WTC11 (cell line): ENCODE measurements at regions not wholly inside any gene's neighbourhood (a gene's known extent, or its start where the extent isn't known, plus 50 kb on each side); places are given as distances from the start of the nearest gene placed in this dataset.
A peak's percentile ranks its signal among the peaks of the same experiment; 100 is the strongest.

Experiments
- ATAC-seq: fragments of 200-7000 bp; cut with Tn5 transposase; 2 replicates; pipeline ENCODE4 v1.10.0; 2021; ENCODE audit warnings: mild to moderate bottlenecking, moderate library complexity
- CTCF ChIA-PET: fragments of 300-600 bp; sonication (Branson Sonifier 250); formaldehyde crosslinking; loops from one replicate; lab custom pipeline; 2021; ENCODE audit warnings: antibody characterized with exemption; lab: Charles Lee
- POLR2A ChIA-PET: fragments of 350-600 bp; sonication (Branson Sonifier 250); formaldehyde crosslinking; loops from one replicate; lab custom pipeline; 2021; ENCODE audit warnings: antibody characterized with exemption; lab: Charles Lee
- DNase-seq: peaks from one replicate; pipeline ENCODE4 v3.0.0; 2021; ENCODE audit warnings: low spot score
- H3K27ac Mint-ChIP-seq: 2 replicates; pipeline ENCODE4 v1.8.0; 2021; ENCODE audit warnings: mixed read lengths
- H3K27me3 Mint-ChIP-seq: 2 replicates; pipeline ENCODE4 v1.8.0; 2021; ENCODE audit warnings: low read depth, mild to moderate bottlenecking, moderate library complexity, mixed read lengths
- H3K36me3 Mint-ChIP-seq: 2 replicates; pipeline ENCODE4 v1.8.0; 2021; ENCODE audit warnings: mixed read lengths
- H3K4me1 Mint-ChIP-seq: 2 replicates; pipeline ENCODE4 v1.8.0; 2022; ENCODE audit warnings: mixed read lengths
- H3K4me3 Mint-ChIP-seq: 2 replicates; pipeline ENCODE4 v1.8.0; 2021; ENCODE audit warnings: mild to moderate bottlenecking, moderate library complexity, mixed read lengths
- H3K9me3 Mint-ChIP-seq: 2 replicates; pipeline ENCODE4 v1.8.0; 2021; ENCODE audit warnings: mixed read lengths
- CBFB ChIP-seq: sonication (generic); formaldehyde crosslinking; IDR thresholded peaks from 2 replicates; pipeline ENCODE4 v1.8.1; 2022; ENCODE audit warnings: mild to moderate bottlenecking, low read depth, missing genetic modification reagents
- ELF4 ChIP-seq: sonication (generic); formaldehyde crosslinking; IDR thresholded peaks from 2 replicates; pipeline ENCODE4 v1.8.1; 2022; ENCODE audit warnings: low read depth, mild to moderate bottlenecking, moderate library complexity, missing genetic modification reagents
- EMX1 ChIP-seq: fragments of 250-450 bp; sonication (Bioruptor Pico); IDR thresholded peaks from 2 replicates; pipeline ENCODE4 v1.8.0; 2021; ENCODE audit warnings: mild to moderate bottlenecking
- ETV6 ChIP-seq: sonication (generic); formaldehyde crosslinking; IDR thresholded peaks from 2 replicates; pipeline ENCODE4 v1.8.1; 2022; ENCODE audit warnings: mild to moderate bottlenecking, missing genetic modification reagents
- GABPB1 ChIP-seq: sonication (generic); formaldehyde crosslinking; IDR thresholded peaks from 2 replicates; pipeline ENCODE4 v1.8.1; 2023; ENCODE audit warnings: mild to moderate bottlenecking, missing genetic modification reagents
- KAT7 ChIP-seq: sonication (generic); formaldehyde crosslinking; IDR thresholded peaks from 2 replicates; pipeline ENCODE4 v1.8.1; 2023; ENCODE audit warnings: missing genetic modification reagents, mild to moderate bottlenecking, borderline replicate concordance
- NFYB ChIP-seq: sonication (generic); formaldehyde crosslinking; conservative IDR thresholded peaks from 2 replicates; pipeline ENCODE4 v1.8.0; 2022; ENCODE audit warnings: low read depth, missing genetic modification reagents
- NR1H2 ChIP-seq: sonication (generic); formaldehyde crosslinking; IDR thresholded peaks from 2 replicates; pipeline ENCODE4 v1.9.0; 2021; ENCODE audit warnings: mild to moderate bottlenecking, moderate library complexity, missing genetic modification reagents
- PRRX2 ChIP-seq: fragments of 250-450 bp; sonication (Bioruptor Pico); IDR thresholded peaks from 2 replicates; pipeline ENCODE4 v1.8.0; 2021; ENCODE audit warnings: mild to moderate bottlenecking
- SOX15 ChIP-seq: fragments of 250-450 bp; sonication (Bioruptor Pico); IDR thresholded peaks from 2 replicates; pipeline ENCODE4 v1.9.0; 2021; ENCODE audit warnings: mild to moderate bottlenecking
- TCF7 ChIP-seq: sonication (generic); formaldehyde crosslinking; IDR thresholded peaks from 2 replicates; pipeline ENCODE4 v1.8.0; 2022; ENCODE audit warnings: mild to moderate bottlenecking, low read depth, missing genetic modification reagents, moderate library complexity
- ZNF138 ChIP-seq: sonication (generic); formaldehyde crosslinking; conservative IDR thresholded peaks from 2 replicates; pipeline ENCODE4 v1.8.1; 2022; ENCODE audit warnings: mild to moderate bottlenecking, moderate library complexity, missing genetic modification reagents
- ZNF219 ChIP-seq: sonication (generic); formaldehyde crosslinking; IDR thresholded peaks from 2 replicates; pipeline ENCODE4 v1.8.0; 2023; ENCODE audit warnings: missing genetic modification reagents, mild to moderate bottlenecking, borderline replicate concordance
- ZNF232 ChIP-seq: sonication (generic); formaldehyde crosslinking; IDR thresholded peaks from 2 replicates; pipeline ENCODE4 v1.8.0; 2022; ENCODE audit warnings: mild to moderate bottlenecking, missing genetic modification reagents
- ZNF317 ChIP-seq: sonication (generic); formaldehyde crosslinking; IDR thresholded peaks from 2 replicates; pipeline ENCODE4 v1.8.1; 2023; ENCODE audit warnings: low read depth, mild to moderate bottlenecking, moderate library complexity, missing genetic modification reagents, borderline replicate concordance
- ZNF416 ChIP-seq: fragments of 250-450 bp; sonication (Bioruptor Pico); IDR thresholded peaks from 2 replicates; pipeline ENCODE4 v1.9.0; 2021; ENCODE audit warnings: mild to moderate bottlenecking, inconsistent platforms
- TF ChIP-seq, protein P1 (sequence below): sonication (generic); formaldehyde crosslinking; IDR thresholded peaks from 2 replicates; pipeline ENCODE4 v1.8.1; 2022; ENCODE audit warnings: missing genetic modification reagents, borderline replicate concordance
- TF ChIP-seq, protein P2 (sequence below): sonication (generic); formaldehyde crosslinking; IDR thresholded peaks from 2 replicates; pipeline ENCODE4 v1.8.1; 2022; ENCODE audit warnings: low read depth, mild to moderate bottlenecking, moderate library complexity, missing genetic modification reagents, borderline replicate concordance
- TF ChIP-seq, protein P3 (sequence below): sonication (generic); formaldehyde crosslinking; IDR thresholded peaks from 2 replicates; pipeline ENCODE4 v1.8.0; 2023; ENCODE audit warnings: missing genetic modification reagents
- TF ChIP-seq, protein P4 (sequence below): fragments of 250-450 bp; sonication (Bioruptor Pico); IDR thresholded peaks from 2 replicates; pipeline ENCODE4 v1.9.0; 2021; ENCODE audit warnings: mild to moderate bottlenecking
- TF ChIP-seq, protein P5 (sequence below): fragments of 250-450 bp; sonication (Bioruptor Pico); IDR thresholded peaks from 2 replicates; pipeline ENCODE4 v1.9.0; 2021; ENCODE audit warnings: moderate library complexity, mild to moderate bottlenecking, inconsistent platforms, borderline replicate concordance
- TF ChIP-seq, protein P6 (sequence below): sonication (generic); formaldehyde crosslinking; IDR thresholded peaks from 2 replicates; pipeline ENCODE4 v1.8.0; 2022; ENCODE audit warnings: mild to moderate bottlenecking, missing genetic modification reagents
- TF ChIP-seq, protein P7 (sequence below): fragments of 250-450 bp; sonication (Bioruptor Pico); IDR thresholded peaks from 2 replicates; pipeline ENCODE4 v1.8.0; 2021; ENCODE audit warnings: mild to moderate bottlenecking

DNA sequence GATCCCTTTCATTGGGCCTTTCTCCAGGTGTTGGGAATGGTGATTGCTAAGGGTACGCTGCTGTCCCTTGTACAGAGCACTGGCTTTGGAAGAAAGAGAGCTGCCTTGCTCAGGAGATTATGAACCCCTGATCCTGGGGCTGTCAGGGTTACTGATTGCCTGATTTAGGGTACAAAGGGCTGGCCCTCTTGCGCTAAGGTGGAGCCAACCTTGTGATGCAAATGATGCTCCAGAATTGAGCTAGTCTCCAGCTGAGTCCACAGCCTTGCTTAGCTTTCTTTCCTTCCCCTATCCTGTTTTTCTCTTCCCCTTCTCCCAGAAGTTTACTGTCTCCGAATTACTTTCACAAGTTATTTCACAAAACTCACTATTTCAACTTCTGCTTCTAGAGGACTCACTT, 334.7 kb downstream of the AMY1C start:
- H3K27me3 Mint-ChIP-seq: no peaks in the 10 kb centered on the region
- DNase-seq (peak; percentile 12), ATAC-seq (peak; percentile 95)
- peaks cover 21% of the 10 kb centered on the region for H3K4me1 Mint-ChIP-seq
- no peak overlapping the region for H3K4me3 Mint-ChIP-seq
- no peaks in the 10 kb centered on the region for H3K36me3 Mint-ChIP-seq
- TF ChIP-seq, protein P1, sequence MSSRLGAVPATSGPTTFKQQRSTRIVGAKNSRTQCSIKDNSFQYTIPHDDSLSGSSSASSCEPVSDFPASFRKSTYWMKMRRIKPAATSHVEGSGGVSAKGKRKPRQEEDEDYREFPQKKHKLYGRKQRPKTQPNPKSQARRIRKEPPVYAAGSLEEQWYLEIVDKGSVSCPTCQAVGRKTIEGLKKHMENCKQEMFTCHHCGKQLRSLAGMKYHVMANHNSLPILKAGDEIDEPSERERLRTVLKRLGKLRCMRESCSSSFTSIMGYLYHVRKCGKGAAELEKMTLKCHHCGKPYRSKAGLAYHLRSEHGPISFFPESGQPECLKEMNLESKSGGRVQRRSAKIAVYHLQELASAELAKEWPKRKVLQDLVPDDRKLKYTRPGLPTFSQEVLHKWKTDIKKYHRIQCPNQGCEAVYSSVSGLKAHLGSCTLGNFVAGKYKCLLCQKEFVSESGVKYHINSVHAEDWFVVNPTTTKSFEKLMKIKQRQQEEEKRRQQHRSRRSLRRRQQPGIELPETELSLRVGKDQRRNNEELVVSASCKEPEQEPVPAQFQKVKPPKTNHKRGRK (CRISPR knock-in tag): no peak
- TF ChIP-seq ZNF416 (CRISPR knock-in tag): no peak
- TF ChIP-seq, protein P2, sequence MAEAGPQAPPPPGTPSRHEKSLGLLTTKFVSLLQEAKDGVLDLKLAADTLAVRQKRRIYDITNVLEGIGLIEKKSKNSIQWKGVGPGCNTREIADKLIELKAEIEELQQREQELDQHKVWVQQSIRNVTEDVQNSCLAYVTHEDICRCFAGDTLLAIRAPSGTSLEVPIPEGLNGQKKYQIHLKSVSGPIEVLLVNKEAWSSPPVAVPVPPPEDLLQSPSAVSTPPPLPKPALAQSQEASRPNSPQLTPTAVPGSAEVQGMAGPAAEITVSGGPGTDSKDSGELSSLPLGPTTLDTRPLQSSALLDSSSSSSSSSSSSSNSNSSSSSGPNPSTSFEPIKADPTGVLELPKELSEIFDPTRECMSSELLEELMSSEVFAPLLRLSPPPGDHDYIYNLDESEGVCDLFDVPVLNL: no peak
- TF ChIP-seq PRRX2 (CRISPR knock-in tag): no peak
- no peak for TF ChIP-seq ZNF232 (CRISPR knock-in tag)
- TF ChIP-seq EMX1 (CRISPR knock-in tag): no peak
- TF ChIP-seq NFYB (CRISPR knock-in tag): no peak
- CTCF ChIA-PET: no interaction called here
- POLR2A ChIA-PET: no interaction called here
- no peaks in the 10 kb centered on the region for H3K9me3 Mint-ChIP-seq
- no peak overlapping the region for H3K27ac Mint-ChIP-seq

DNA sequence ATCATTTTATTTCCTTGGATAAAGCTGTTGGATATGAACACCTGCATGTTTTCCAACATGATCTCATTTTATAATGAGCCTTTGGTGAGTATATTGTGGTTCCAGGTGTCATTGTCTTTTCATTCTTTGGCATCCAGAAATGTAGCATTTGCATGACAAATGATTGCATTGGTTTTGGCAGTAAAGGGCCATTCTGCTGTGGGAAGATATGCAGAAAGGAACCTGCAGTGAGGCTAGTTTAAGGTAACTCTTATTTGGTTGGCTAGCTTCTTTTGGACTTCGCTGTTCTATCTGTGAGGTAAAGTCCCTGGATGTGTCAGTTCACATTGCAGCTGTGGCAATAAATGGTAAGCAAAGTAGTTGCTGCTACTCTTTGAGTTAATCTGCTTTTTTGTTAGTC, 343.0 kb downstream of the AMY1C start:
- TF ChIP-seq, protein P3, sequence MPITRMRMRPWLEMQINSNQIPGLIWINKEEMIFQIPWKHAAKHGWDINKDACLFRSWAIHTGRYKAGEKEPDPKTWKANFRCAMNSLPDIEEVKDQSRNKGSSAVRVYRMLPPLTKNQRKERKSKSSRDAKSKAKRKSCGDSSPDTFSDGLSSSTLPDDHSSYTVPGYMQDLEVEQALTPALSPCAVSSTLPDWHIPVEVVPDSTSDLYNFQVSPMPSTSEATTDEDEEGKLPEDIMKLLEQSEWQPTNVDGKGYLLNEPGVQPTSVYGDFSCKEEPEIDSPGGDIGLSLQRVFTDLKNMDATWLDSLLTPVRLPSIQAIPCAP (CRISPR knock-in tag): no peak
- TF ChIP-seq, protein P4, sequence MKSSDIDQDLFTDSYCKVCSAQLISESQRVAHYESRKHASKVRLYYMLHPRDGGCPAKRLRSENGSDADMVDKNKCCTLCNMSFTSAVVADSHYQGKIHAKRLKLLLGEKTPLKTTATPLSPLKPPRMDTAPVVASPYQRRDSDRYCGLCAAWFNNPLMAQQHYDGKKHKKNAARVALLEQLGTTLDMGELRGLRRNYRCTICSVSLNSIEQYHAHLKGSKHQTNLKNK (CRISPR knock-in tag): no peak
- TF ChIP-seq, protein P5, sequence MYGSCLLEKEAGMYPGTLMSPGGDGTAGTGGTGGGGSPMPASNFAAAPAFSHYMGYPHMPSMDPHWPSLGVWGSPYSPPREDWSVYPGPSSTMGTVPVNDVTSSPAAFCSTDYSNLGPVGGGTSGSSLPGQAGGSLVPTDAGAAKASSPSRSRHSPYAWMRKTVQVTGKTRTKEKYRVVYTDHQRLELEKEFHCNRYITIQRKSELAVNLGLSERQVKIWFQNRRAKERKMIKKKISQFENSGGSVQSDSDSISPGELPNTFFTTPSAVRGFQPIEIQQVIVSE (CRISPR knock-in tag): no peak
- TF ChIP-seq ZNF219 (CRISPR knock-in tag) (no peak), ZNF317 (no peak), SOX15 (CRISPR knock-in tag) (no peak), ZNF138 (CRISPR knock-in tag) (no peak), ZNF232 (CRISPR knock-in tag) (no peak), CBFB (CRISPR knock-in tag) (no peak), GABPB1 (no peak), TCF7 (CRISPR knock-in tag) (no peak), ETV6 (no peak), NR1H2 (no peak), ELF4 (CRISPR knock-in tag) (no peak), KAT7 (no peak)
- TF ChIP-seq, protein P6, sequence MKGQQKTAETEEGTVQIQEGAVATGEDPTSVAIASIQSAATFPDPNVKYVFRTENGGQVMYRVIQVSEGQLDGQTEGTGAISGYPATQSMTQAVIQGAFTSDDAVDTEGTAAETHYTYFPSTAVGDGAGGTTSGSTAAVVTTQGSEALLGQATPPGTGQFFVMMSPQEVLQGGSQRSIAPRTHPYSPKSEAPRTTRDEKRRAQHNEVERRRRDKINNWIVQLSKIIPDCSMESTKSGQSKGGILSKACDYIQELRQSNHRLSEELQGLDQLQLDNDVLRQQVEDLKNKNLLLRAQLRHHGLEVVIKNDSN: no peak
- TF ChIP-seq, protein P7, sequence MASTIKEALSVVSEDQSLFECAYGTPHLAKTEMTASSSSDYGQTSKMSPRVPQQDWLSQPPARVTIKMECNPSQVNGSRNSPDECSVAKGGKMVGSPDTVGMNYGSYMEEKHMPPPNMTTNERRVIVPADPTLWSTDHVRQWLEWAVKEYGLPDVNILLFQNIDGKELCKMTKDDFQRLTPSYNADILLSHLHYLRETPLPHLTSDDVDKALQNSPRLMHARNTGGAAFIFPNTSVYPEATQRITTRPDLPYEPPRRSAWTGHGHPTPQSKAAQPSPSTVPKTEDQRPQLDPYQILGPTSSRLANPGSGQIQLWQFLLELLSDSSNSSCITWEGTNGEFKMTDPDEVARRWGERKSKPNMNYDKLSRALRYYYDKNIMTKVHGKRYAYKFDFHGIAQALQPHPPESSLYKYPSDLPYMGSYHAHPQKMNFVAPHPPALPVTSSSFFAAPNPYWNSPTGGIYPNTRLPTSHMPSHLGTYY (CRISPR knock-in tag): no peak
- POLR2A ChIA-PET: no interaction called here
- peaks cover 3% of the 10 kb centered on the region; the same call in 1 of the 2 replicates for H3K36me3 Mint-ChIP-seq
- peaks cover 29% of the 10 kb centered on the region for H3K4me1 Mint-ChIP-seq
- ATAC-seq (peak; percentile 92), DNase-seq (no peak)
- CTCF ChIA-PET: interaction anchor here (0.7 kb wide), 1 partner anchor 99 kb away, joined by 3 read pairs; no protein-coding TSS in a partner anchor
- peaks cover 16% of the 10 kb centered on the region for H3K9me3 Mint-ChIP-seq
- peak overlapping the region; percentile 44; the same call in 1 of the 2 replicates for H3K27ac Mint-ChIP-seq
- H3K4me3 Mint-ChIP-seq: no peak overlapping the region
- H3K27me3 Mint-ChIP-seq: no peaks in the 10 kb centered on the region
